ENCODE measurements at regions not wholly inside any gene's neighbourhood (a gene's known extent, or its start where the extent isn't known, plus 50 kb on each side); places are given as distances from the start of the nearest gene placed in this dataset.

- no peaks in the 10 kb centered on the region for H3K27me3 ChIP-seq (replicated peaks; ENCODE audit: insufficient read depth)
- no peaks in the 10 kb centered on the region for H3K36me3 ChIP-seq
- no peak for DNase-seq (ENCODE audit: low spot score)
- H3K27ac ChIP-seq = no peak overlapping the region
- no peak overlapping the region for H3K4me3 ChIP-seq
- H3K4me1 ChIP-seq (replicated peaks) = no peaks in the 10 kb centered on the region
- intact Hi-C loops (cut with DNase I) = no loop called here
- TF ChIP-seq POLR2A (IDR thresholded peaks at IDR 0.05) = no peak
- TF ChIP-seq POLR2AphosphoS5 (IDR thresholded peaks at IDR 0.05) = no peak
- TF ChIP-seq CTCF (IDR thresholded peaks at IDR 0.05) = no peak
- H3K9me3 ChIP-seq = no peaks in the 10 kb centered on the region
- WGBS = 76% methylated on average over 4 of the region's 4 CpGs
Observed at GRCh38 chr20:55626716-55627115, 378.6 kb downstream of the CBLN4 start.

GRCh38 chr20:55616367-55616766 is 389.0 kb downstream of the CBLN4 start:
- DNase-seq (ENCODE audit: low spot score) = no peak
- 84% methylated on average over 8 of the region's 8 CpGs for WGBS
- intact Hi-C loops (cut with DNase I) = no loop called here

GRCh38 chr20:55615818-55616217 is 389.5 kb downstream of the CBLN4 start:
- Histone ChIP-seq H3K4me1 (replicated peaks) (no peaks in the 10 kb centered on the region), H3K27me3 (replicated peaks; ENCODE audit: insufficient read depth) (no peaks in the 10 kb centered on the region), H3K36me3 (no peaks in the 10 kb centered on the region), H3K27ac (no peak overlapping the region), H3K9me3 (no peaks in the 10 kb centered on the region), H3K4me3 (no peak overlapping the region)
- DNase-seq (ENCODE audit: low spot score) = no peak
- TF ChIP-seq CTCF (IDR thresholded peaks at IDR 0.05) = no peak
- no peak for TF ChIP-seq POLR2AphosphoS5 (IDR thresholded peaks at IDR 0.05)
- TF ChIP-seq POLR2A (IDR thresholded peaks at IDR 0.05) = no peak
- WGBS = 91% methylated on average over 4 of the region's 4 CpGs
- intact Hi-C loops (cut with DNase I) = no loop called here

More at GRCh38 chr20:55616367-55616766, 389.0 kb downstream of the CBLN4 start:
- Histone ChIP-seq H3K4me1 (replicated peaks) (no peaks in the 10 kb centered on the region), H3K9me3 (no peaks in the 10 kb centered on the region), H3K27me3 (replicated peaks; ENCODE audit: insufficient read depth) (no peaks in the 10 kb centered on the region), H3K27ac (no peak overlapping the region), H3K4me3 (no peak overlapping the region), H3K36me3 (no peaks in the 10 kb centered on the region)
- TF ChIP-seq POLR2AphosphoS5 (IDR thresholded peaks at IDR 0.05) (no peak), CTCF (IDR thresholded peaks at IDR 0.05) (no peak), POLR2A (IDR thresholded peaks at IDR 0.05) (no peak)

GRCh38 chr20:55614220-55614757 is 391.0 kb downstream of the CBLN4 start:
- Histone ChIP-seq H3K4me1 (replicated peaks) (no peaks in the 10 kb centered on the region), H3K9me3 (no peaks in the 10 kb centered on the region), H3K4me3 (no peak overlapping the region), H3K27ac (no peak overlapping the region), H3K27me3 (replicated peaks; ENCODE audit: insufficient read depth) (no peaks in the 10 kb centered on the region), H3K36me3 (no peaks in the 10 kb centered on the region)
- intact Hi-C loops (cut with DNase I) = no loop called here
- 67% methylated on average over 7 of the region's 7 CpGs for WGBS
- TF ChIP-seq POLR2A (IDR thresholded peaks at IDR 0.05) (no peak), POLR2AphosphoS5 (IDR thresholded peaks at IDR 0.05) (no peak), CTCF (IDR thresholded peaks at IDR 0.05) (no peak)
- DNase-seq (ENCODE audit: low spot score) = no peak

GRCh38 chr20:55610756-55611155 is 394.6 kb downstream of the CBLN4 start:
- TF ChIP-seq CTCF (IDR thresholded peaks at IDR 0.05) (no peak), POLR2AphosphoS5 (IDR thresholded peaks at IDR 0.05) (no peak), POLR2A (IDR thresholded peaks at IDR 0.05) (no peak)
- Histone ChIP-seq H3K9me3 (no peaks in the 10 kb centered on the region), H3K4me1 (replicated peaks) (no peaks in the 10 kb centered on the region), H3K4me3 (no peak overlapping the region), H3K36me3 (no peaks in the 10 kb centered on the region), H3K27me3 (replicated peaks; ENCODE audit: insufficient read depth) (no peaks in the 10 kb centered on the region), H3K27ac (no peak overlapping the region)
- 97% methylated on average over 4 of the region's 4 CpGs for WGBS
- intact Hi-C loops (cut with DNase I) = no loop called here
- no peak for DNase-seq (ENCODE audit: low spot score)

Data from prostate gland (tissue), 2 donors.